SK-N-MC (cell line): ENCODE measurements at regions not wholly inside any gene's neighbourhood (a gene's known extent, or its start where the extent isn't known, plus 50 kb on each side); places are given as distances from the start of the nearest gene placed in this dataset.

ENCODE experiments used
- EZH2 ChIP-seq: fragments of 200-600 bp; sonication (generic); IDR thresholded peaks from one replicate; pipeline ENCODE4 v1.6.1; 2017; ENCODE audit warnings: antibody characterized with exemption
- FOXP2 ChIP-seq: optimal IDR thresholded peaks from 2 replicates; pipeline ENCODE3; 2011; ENCODE audit warnings: mild to moderate bottlenecking, moderate library complexity; ENCODE audit not compliant: insufficient read depth; ENCODE audit errors: extremely low read length, control extremely low read depth
- POLR2AphosphoS5 ChIP-seq: IDR thresholded peaks from 2 replicates; pipeline ENCODE4 v1.6.1; 2012; ENCODE audit warnings: mild to moderate bottlenecking, low read depth, low read length, borderline replicate concordance

DNA sequence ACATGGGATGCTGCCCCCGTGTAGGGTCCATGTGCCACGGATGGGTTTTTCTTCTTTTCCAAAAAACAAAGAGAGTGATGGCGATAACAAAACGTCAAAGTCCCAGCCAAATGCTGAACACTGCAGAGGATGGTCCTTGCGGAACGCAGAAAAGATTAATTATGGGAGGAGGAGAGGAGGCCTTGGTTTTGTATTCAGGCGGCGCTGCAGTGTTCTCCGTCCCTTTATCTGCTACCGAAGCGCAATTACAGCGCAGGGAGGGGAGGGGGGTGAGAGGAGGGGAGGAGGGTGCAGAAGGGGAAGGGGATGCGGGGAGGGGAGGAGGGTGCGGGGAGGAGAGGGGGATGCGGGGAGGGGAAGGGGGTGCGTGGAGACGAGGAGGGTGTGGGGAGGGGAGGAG is 131.8 kb upstream of the PRKCQ start:
- TF ChIP-seq POLR2AphosphoS5 (no peak), EZH2 (no peak), FOXP2 (no peak)
